Calu3 (cell line): ENCODE measurements at regions not wholly inside any gene's neighbourhood (a gene's known extent, or its start where the extent isn't known, plus 50 kb on each side); places are given as distances from the start of the nearest gene placed in this dataset.

Experiments
- BruUV-seq: library from RNA; stranded (reverse); fragments of 400-500 nt; replicated peaks from 2 replicates; lab custom pipeline; 2021; lab: Mats Ljungman, UMichigan
- CTCF ChIA-PET: fragments of 300-600 bp; sonication (Branson Sonifier 250); formaldehyde crosslinking; loops from one replicate; lab custom pipeline; 2022; ENCODE audit warnings: antibody characterized with exemption; lab: Charles Lee
- DNase-seq: peaks from one replicate; pipeline ENCODE4 v3.0.0; 2022
- H3K27ac Mint-ChIP-seq: one replicate; pipeline ENCODE4 v1.8.0; 2022; ENCODE audit warnings: mixed read lengths; ENCODE audit not compliant: unreplicated experiment
- H3K27me3 Mint-ChIP-seq: one replicate; pipeline ENCODE4 v1.8.0; 2022; ENCODE audit warnings: mixed read lengths; ENCODE audit not compliant: unreplicated experiment
- H3K36me3 Mint-ChIP-seq: one replicate; pipeline ENCODE4 v1.8.0; 2022; ENCODE audit warnings: mild to moderate bottlenecking, moderate library complexity, mixed read lengths; ENCODE audit not compliant: insufficient read depth, unreplicated experiment
- H3K4me1 Mint-ChIP-seq: one replicate; pipeline ENCODE4 v1.8.0; 2022; ENCODE audit warnings: mild to moderate bottlenecking, low read depth, mixed read lengths; ENCODE audit not compliant: unreplicated experiment
- H3K4me3 Mint-ChIP-seq: one replicate; pipeline ENCODE4 v1.8.0; 2022; ENCODE audit warnings: mild to moderate bottlenecking, low read depth, moderate library complexity, mixed read lengths; ENCODE audit not compliant: unreplicated experiment
- H3K9me3 Mint-ChIP-seq: one replicate; pipeline ENCODE4 v1.8.0; 2022; ENCODE audit warnings: low read depth, mixed read lengths; ENCODE audit not compliant: unreplicated experiment
- CTCF ChIP-seq: fragments of 200-600 bp; IDR thresholded peaks from one replicate; pipeline ENCODE4 v1.8.0; 2022; ENCODE audit warnings: antibody characterized with exemption; ENCODE audit not compliant: unreplicated experiment
- intact Hi-C: fragments of 100-400 bp; cut with micrococcal nuclease; formaldehyde crosslinking; loops from one replicate; pipeline ENCODE4 v1.10.0; 2022; ENCODE audit not compliant: unreplicated experiment

- TF ChIP-seq CTCF = no peak
- no peak overlapping the region for H3K27ac Mint-ChIP-seq
- H3K36me3 Mint-ChIP-seq = no peaks in the 10 kb centered on the region
- peaks cover 58% of the 10 kb centered on the region for H3K27me3 Mint-ChIP-seq
- intact Hi-C loops = no loop called here
- no peaks in the 10 kb centered on the region for H3K9me3 Mint-ChIP-seq
- H3K4me3 Mint-ChIP-seq = no peak overlapping the region
- CTCF ChIA-PET = interaction anchor here (0.5 kb wide), 1 partner anchor 556 kb away, joined by 3 read pairs; no protein-coding TSS in a partner anchor
- no peak for DNase-seq
- BruUV-seq = no TSS peak
- peaks cover 2% of the 10 kb centered on the region for H3K4me1 Mint-ChIP-seq
Measured at GRCh38 chr4:24464566-24464965, 119.8 kb downstream of the DHX15 start.

GRCh38 chr4:24456431-24456830 lies 127.9 kb downstream of the DHX15 start:
- CTCF ChIA-PET = no interaction called here
- H3K27me3 Mint-ChIP-seq = peaks cover 27% of the 10 kb centered on the region

GRCh38 chr4:24453951-24454350 lies 130.4 kb downstream of the DHX15 start:
- intact Hi-C loops = no loop called here
- CTCF ChIA-PET = interaction anchor here (0.6 kb wide), 1 partner anchor 1309 kb away, joined by 3 read pairs; no protein-coding TSS in a partner anchor
- Mint-ChIP-seq H3K36me3 (no peaks in the 10 kb centered on the region), H3K4me1 (no peaks in the 10 kb centered on the region), H3K27ac (no peak overlapping the region), H3K4me3 (no peak overlapping the region), H3K27me3 (peaks cover 27% of the 10 kb centered on the region), H3K9me3 (no peaks in the 10 kb centered on the region)
- no peak for DNase-seq
- no TSS peak for BruUV-seq
- no peak for TF ChIP-seq CTCF

More at GRCh38 chr4:24456431-24456830, 127.9 kb downstream of the DHX15 start:
- Mint-ChIP-seq H3K27ac (no peak overlapping the region), H3K36me3 (no peaks in the 10 kb centered on the region), H3K9me3 (no peaks in the 10 kb centered on the region), H3K4me3 (no peak overlapping the region), H3K4me1 (no peaks in the 10 kb centered on the region)
- intact Hi-C loops = no loop called here
- BruUV-seq = no TSS peak
- no peak for DNase-seq
- no peak for TF ChIP-seq CTCF

GRCh38 chr4:24451870-24452269 lies 132.5 kb downstream of the DHX15 start:
- no peak overlapping the region for H3K4me3 Mint-ChIP-seq
- intact Hi-C loops = no loop called here
- DNase-seq = no peak
- CTCF ChIA-PET = no interaction called here
- no peaks in the 10 kb centered on the region for H3K4me1 Mint-ChIP-seq
- H3K27me3 Mint-ChIP-seq = peaks cover 45% of the 10 kb centered on the region
- BruUV-seq = no TSS peak
- H3K9me3 Mint-ChIP-seq = no peaks in the 10 kb centered on the region
- TF ChIP-seq CTCF = no peak
- no peak overlapping the region for H3K27ac Mint-ChIP-seq
- no peaks in the 10 kb centered on the region for H3K36me3 Mint-ChIP-seq
